ENCODE measurements at regions not wholly inside any gene's neighbourhood (a gene's known extent, or its start where the extent isn't known, plus 50 kb on each side); places are given as distances from the start of the nearest gene placed in this dataset.

GRCh38 chr16:9462984-9463383, 371.5 kb downstream of the HAPSTR1 start:
- Histone ChIP-seq H3K36me3 (ENCODE audit: insufficient read depth, low read length) (no peaks in the 10 kb centered on the region), H3K9me2 (replicated peaks; ENCODE audit: low read depth, low read length) (no peaks in the 10 kb centered on the region), H4K20me1 (ENCODE audit: insufficient read depth, low read length, poor library complexity, severe bottlenecking) (no peaks in the 10 kb centered on the region), H3K27me3 (ENCODE audit: insufficient read depth, low read length, poor library complexity, severe bottlenecking) (no peaks in the 10 kb centered on the region), H3K4me2 (ENCODE audit: low read depth, low read length, poor library complexity, severe bottlenecking) (no peak overlapping the region), H2AFZ (ENCODE audit: low read length) (no peak overlapping the region), H3K4me1 (ENCODE audit: insufficient read depth, low read length, poor library complexity, severe bottlenecking) (no peaks in the 10 kb centered on the region), H3K9ac (ENCODE audit: low read depth, low read length, poor library complexity, severe bottlenecking) (no peak overlapping the region), H3F3A (ENCODE audit: low read depth) (no peaks in the 10 kb centered on the region), H3K4me3 (ENCODE audit: low read length, poor library complexity, severe bottlenecking) (no peak overlapping the region), H3K9me3 (ENCODE audit: insufficient read depth, low read depth, low read length) (no peaks in the 10 kb centered on the region), H3K79me2 (ENCODE audit: insufficient read depth, low read length) (no peaks in the 10 kb centered on the region)
- TF ChIP-seq EZH2phosphoT487 (IDR thresholded peaks at IDR 0.05; ENCODE audit: borderline replicate concordance) = no peak
- TF ChIP-seq, protein P1, sequence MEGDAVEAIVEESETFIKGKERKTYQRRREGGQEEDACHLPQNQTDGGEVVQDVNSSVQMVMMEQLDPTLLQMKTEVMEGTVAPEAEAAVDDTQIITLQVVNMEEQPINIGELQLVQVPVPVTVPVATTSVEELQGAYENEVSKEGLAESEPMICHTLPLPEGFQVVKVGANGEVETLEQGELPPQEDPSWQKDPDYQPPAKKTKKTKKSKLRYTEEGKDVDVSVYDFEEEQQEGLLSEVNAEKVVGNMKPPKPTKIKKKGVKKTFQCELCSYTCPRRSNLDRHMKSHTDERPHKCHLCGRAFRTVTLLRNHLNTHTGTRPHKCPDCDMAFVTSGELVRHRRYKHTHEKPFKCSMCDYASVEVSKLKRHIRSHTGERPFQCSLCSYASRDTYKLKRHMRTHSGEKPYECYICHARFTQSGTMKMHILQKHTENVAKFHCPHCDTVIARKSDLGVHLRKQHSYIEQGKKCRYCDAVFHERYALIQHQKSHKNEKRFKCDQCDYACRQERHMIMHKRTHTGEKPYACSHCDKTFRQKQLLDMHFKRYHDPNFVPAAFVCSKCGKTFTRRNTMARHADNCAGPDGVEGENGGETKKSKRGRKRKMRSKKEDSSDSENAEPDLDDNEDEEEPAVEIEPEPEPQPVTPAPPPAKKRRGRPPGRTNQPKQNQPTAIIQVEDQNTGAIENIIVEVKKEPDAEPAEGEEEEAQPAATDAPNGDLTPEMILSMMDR (conservative IDR thresholded peaks at IDR 0.05; ENCODE audit: low read length) = no peak

- Histone ChIP-seq H3K9me2 (replicated peaks; ENCODE audit: low read depth, low read length) (no peaks in the 10 kb centered on the region), H3F3A (ENCODE audit: low read depth) (no peaks in the 10 kb centered on the region), H3K27me3 (ENCODE audit: insufficient read depth, low read length, poor library complexity, severe bottlenecking) (no peaks in the 10 kb centered on the region), H3K4me1 (ENCODE audit: insufficient read depth, low read length, poor library complexity, severe bottlenecking) (no peaks in the 10 kb centered on the region), H3K9ac (ENCODE audit: low read depth, low read length, poor library complexity, severe bottlenecking) (no peak overlapping the region), H3K4me2 (ENCODE audit: low read depth, low read length, poor library complexity, severe bottlenecking) (no peak overlapping the region), H3K79me2 (ENCODE audit: insufficient read depth, low read length) (no peaks in the 10 kb centered on the region), H3K4me3 (ENCODE audit: low read length, poor library complexity, severe bottlenecking) (no peak overlapping the region), H3K36me3 (ENCODE audit: insufficient read depth, low read length) (no peaks in the 10 kb centered on the region), H4K20me1 (ENCODE audit: insufficient read depth, low read length, poor library complexity, severe bottlenecking) (no peaks in the 10 kb centered on the region), H2AFZ (ENCODE audit: low read length) (no peak overlapping the region), H3K9me3 (ENCODE audit: insufficient read depth, low read depth, low read length) (no peaks in the 10 kb centered on the region)
- TF ChIP-seq, protein P1 (conservative IDR thresholded peaks at IDR 0.05; ENCODE audit: low read length) = no peak
- no peak for TF ChIP-seq EZH2phosphoT487 (IDR thresholded peaks at IDR 0.05; ENCODE audit: borderline replicate concordance)
Measured at GRCh38 chr16:9463461-9463860, 372.0 kb downstream of the HAPSTR1 start.

DNA sequence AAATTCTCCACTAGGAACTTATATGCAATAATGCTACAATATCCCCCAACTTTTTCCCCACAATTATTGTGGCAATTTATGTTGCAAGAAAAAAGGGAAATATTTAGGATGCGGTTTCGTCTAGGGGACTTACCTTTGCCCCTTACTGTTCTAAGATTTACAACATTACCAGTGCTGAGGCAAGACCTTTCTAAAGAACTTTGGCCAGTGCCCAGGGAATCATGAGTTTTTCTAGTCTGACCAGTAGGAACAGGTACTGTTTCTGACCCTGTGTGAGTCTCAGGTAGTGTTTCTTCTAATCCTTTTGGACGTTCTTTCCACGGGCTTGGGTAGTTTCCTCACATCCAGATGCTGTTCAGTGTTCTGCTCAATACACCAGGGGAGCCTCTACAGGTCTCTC, 373.7 kb downstream of the HAPSTR1 start:
- Histone ChIP-seq H3K36me3 (ENCODE audit: insufficient read depth, low read length) (no peaks in the 10 kb centered on the region), H3K9ac (ENCODE audit: low read depth, low read length, poor library complexity, severe bottlenecking) (no peak overlapping the region), H4K20me1 (ENCODE audit: insufficient read depth, low read length, poor library complexity, severe bottlenecking) (no peaks in the 10 kb centered on the region), H3K9me3 (ENCODE audit: insufficient read depth, low read depth, low read length) (no peaks in the 10 kb centered on the region), H3K79me2 (ENCODE audit: insufficient read depth, low read length) (no peaks in the 10 kb centered on the region), H3F3A (ENCODE audit: low read depth) (no peaks in the 10 kb centered on the region), H3K9me2 (replicated peaks; ENCODE audit: low read depth, low read length) (no peaks in the 10 kb centered on the region), H3K4me2 (ENCODE audit: low read depth, low read length, poor library complexity, severe bottlenecking) (no peak overlapping the region), H2AFZ (ENCODE audit: low read length) (no peak overlapping the region), H3K27me3 (ENCODE audit: insufficient read depth, low read length, poor library complexity, severe bottlenecking) (no peaks in the 10 kb centered on the region), H3K4me1 (ENCODE audit: insufficient read depth, low read length, poor library complexity, severe bottlenecking) (no peaks in the 10 kb centered on the region), H3K4me3 (ENCODE audit: low read length, poor library complexity, severe bottlenecking) (no peak overlapping the region)
- TF ChIP-seq EZH2phosphoT487 (IDR thresholded peaks at IDR 0.05; ENCODE audit: borderline replicate concordance) = no peak
- TF ChIP-seq, protein P1 (conservative IDR thresholded peaks at IDR 0.05; ENCODE audit: low read length) = no peak
